Vagina (tissue), 2 donors: ENCODE measurements at regions not wholly inside any gene's neighbourhood (a gene's known extent, or its start where the extent isn't known, plus 50 kb on each side); places are given as distances from the start of the nearest gene placed in this dataset.

Experiments
- POLR2A ChIP-seq, 2 donors: fragments of 450-650 bp; IDR thresholded peaks; one replicate each; pipeline ENCODE4 v1.6.1; 2017; ENCODE audit warnings: antibody characterized with exemption in 2 of 2, mild to moderate bottlenecking in 2 of 2, moderate library complexity in 2 of 2
- TF ChIP-seq, protein P1 (sequence below), 3 experiments: fragments of 450-650 bp in 2 of 3; fragments of 200-600 bp in 1 of 3; sonication (generic) in 1 of 3; IDR thresholded peaks; one replicate each; pipeline ENCODE4 v1.5.1; 2017 to 2019; ENCODE audit warnings: antibody characterized with exemption in 3 of 3, mild to moderate bottlenecking in 2 of 3, moderate library complexity in 2 of 3

DNA sequence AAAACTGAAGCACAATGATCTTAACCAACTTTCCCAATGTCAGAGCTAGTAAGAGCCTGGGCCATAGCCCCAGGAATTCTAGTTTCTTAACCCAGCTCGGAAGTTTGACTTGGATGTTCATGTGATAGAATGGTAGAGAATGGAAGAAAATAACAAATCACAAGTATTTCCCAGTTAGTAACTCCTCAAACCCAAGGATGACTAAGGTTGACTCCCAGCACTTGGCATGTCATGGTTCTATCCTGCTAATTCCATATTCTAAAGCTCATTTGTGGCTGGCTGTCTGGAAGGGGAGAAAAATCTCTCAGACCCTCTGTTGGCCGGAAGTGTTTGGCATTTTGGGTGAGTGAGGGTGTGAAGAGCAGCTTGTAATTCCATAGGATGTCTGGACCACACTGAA is 248.7 kb downstream of the RFPL4B start:
- TF ChIP-seq, protein P1, sequence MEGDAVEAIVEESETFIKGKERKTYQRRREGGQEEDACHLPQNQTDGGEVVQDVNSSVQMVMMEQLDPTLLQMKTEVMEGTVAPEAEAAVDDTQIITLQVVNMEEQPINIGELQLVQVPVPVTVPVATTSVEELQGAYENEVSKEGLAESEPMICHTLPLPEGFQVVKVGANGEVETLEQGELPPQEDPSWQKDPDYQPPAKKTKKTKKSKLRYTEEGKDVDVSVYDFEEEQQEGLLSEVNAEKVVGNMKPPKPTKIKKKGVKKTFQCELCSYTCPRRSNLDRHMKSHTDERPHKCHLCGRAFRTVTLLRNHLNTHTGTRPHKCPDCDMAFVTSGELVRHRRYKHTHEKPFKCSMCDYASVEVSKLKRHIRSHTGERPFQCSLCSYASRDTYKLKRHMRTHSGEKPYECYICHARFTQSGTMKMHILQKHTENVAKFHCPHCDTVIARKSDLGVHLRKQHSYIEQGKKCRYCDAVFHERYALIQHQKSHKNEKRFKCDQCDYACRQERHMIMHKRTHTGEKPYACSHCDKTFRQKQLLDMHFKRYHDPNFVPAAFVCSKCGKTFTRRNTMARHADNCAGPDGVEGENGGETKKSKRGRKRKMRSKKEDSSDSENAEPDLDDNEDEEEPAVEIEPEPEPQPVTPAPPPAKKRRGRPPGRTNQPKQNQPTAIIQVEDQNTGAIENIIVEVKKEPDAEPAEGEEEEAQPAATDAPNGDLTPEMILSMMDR (IDR thresholded peaks at IDR 0.05): no peak
- TF ChIP-seq POLR2A (IDR thresholded peaks at IDR 0.05): no peak
